Nephron progenitor cell (in vitro differentiated cells): ENCODE measurements at regions not wholly inside any gene's neighbourhood (a gene's known extent, or its start where the extent isn't known, plus 50 kb on each side); places are given as distances from the start of the nearest gene placed in this dataset.

Experiments
- DNase-seq: peaks from one replicate; pipeline ENCODE4 v3.0.0; 2021
- H3K27ac Mint-ChIP-seq: 2 replicates; pipeline ENCODE4 v1.8.0; 2021; ENCODE audit warnings: mild to moderate bottlenecking, moderate library complexity, mixed read lengths
- H3K27me3 Mint-ChIP-seq: 2 replicates; pipeline ENCODE4 v1.8.0; 2021; ENCODE audit warnings: mild to moderate bottlenecking, low read depth, mixed read lengths; ENCODE audit not compliant: poor library complexity
- H3K36me3 Mint-ChIP-seq: 2 replicates; pipeline ENCODE4 v1.8.0; 2021; ENCODE audit warnings: low read depth, mixed read lengths
- H3K4me1 Mint-ChIP-seq: 2 replicates; pipeline ENCODE4 v1.8.0; 2021; ENCODE audit warnings: mixed read lengths
- H3K4me3 Mint-ChIP-seq: 2 replicates; pipeline ENCODE4 v1.8.0; 2021; ENCODE audit warnings: mild to moderate bottlenecking, moderate library complexity, mixed read lengths
- H3K9me3 Mint-ChIP-seq: 2 replicates; pipeline ENCODE4 v1.8.0; 2021; ENCODE audit warnings: mild to moderate bottlenecking, moderate library complexity, mixed read lengths
- TF ChIP-seq, protein P1 (sequence below): fragments of 200-600 bp; sonication (generic); IDR thresholded peaks from 2 replicates; pipeline ENCODE4 v1.5.0; 2021; ENCODE audit warnings: antibody characterized with exemption

DNA sequence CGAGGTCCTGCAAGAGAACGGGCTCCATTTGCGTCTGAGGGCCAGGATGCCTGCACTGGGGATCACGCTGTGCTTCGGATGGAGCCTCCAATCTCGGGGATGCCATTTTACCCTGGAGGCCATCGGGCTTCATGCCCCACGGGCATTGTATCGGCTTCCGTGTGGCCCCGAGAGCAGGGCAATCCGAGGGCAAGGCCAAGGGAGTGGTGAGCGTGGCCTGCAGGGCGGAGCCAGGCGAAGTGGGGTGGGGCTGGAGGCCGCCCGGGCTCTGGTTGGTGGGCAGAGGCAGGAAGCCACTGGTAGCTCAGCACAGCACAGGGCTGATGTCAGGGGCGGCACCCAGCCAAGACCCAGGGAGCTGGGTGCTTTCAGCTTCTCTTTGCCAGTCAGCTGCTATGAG, 57.5 kb upstream of the BHLHE23 start:
- H3K27ac Mint-ChIP-seq = no peak overlapping the region
- no peaks in the 10 kb centered on the region for H3K4me1 Mint-ChIP-seq
- peaks cover 55% of the 10 kb centered on the region for H3K27me3 Mint-ChIP-seq
- TF ChIP-seq, protein P1, sequence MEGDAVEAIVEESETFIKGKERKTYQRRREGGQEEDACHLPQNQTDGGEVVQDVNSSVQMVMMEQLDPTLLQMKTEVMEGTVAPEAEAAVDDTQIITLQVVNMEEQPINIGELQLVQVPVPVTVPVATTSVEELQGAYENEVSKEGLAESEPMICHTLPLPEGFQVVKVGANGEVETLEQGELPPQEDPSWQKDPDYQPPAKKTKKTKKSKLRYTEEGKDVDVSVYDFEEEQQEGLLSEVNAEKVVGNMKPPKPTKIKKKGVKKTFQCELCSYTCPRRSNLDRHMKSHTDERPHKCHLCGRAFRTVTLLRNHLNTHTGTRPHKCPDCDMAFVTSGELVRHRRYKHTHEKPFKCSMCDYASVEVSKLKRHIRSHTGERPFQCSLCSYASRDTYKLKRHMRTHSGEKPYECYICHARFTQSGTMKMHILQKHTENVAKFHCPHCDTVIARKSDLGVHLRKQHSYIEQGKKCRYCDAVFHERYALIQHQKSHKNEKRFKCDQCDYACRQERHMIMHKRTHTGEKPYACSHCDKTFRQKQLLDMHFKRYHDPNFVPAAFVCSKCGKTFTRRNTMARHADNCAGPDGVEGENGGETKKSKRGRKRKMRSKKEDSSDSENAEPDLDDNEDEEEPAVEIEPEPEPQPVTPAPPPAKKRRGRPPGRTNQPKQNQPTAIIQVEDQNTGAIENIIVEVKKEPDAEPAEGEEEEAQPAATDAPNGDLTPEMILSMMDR = no peak
- no peaks in the 10 kb centered on the region for H3K36me3 Mint-ChIP-seq
- peaks cover 12% of the 10 kb centered on the region for H3K9me3 Mint-ChIP-seq
- peak; percentile 1 for DNase-seq
- H3K4me3 Mint-ChIP-seq = no peak overlapping the region

DNA sequence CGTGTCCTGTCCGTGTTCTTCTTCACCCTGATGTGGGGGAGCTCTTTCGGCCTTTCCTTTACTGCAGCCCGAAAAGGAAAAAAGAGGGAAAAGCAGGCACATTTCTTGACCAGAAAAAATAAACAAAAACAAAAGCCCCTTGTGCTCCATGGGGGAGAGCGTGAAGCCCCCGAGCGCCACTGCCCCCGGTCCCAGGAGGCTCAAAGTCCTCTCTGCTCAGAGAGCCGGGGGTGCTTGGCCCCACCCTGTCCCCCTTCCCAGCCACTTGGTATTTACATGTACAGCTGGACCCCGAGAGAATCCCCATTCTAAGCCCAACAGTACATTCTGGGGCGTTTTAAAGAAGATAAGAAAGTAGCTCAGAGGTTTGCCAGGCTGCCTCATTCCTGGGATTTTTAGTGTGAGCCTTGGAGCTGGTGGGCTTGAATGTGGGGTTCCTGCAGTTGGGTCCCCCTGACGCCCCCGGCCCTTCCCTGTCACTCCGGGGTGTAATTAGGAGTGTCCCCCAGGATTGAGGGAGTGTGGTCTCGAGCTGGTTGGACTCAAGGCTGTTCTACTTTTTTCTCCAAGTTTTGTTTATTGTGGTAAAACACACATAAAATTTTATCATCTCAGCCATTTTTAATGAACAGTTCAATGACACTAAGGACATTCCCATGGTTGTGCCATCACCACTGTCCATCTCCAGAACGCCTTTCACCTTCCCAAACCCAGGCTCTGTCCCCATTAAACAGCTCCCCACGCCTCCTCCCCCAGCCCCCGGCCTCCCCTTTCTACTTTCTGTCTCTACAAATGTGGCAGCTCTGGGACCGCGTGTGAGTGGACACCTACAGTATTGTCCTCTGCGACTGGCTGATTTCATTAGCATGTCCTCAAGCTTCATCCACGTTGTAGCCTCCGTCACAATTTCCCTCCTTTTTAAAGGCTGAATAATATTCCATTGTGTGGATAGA, 55.7 kb upstream of the BHLHE23 start:
- Mint-ChIP-seq H3K4me1 (no peaks in the 10 kb centered on the region), H3K27me3 (peaks cover 49% of the 10 kb centered on the region), H3K9me3 (peaks cover 12% of the 10 kb centered on the region), H3K27ac (no peak overlapping the region), H3K36me3 (no peaks in the 10 kb centered on the region), H3K4me3 (no peak overlapping the region)
- no peak for DNase-seq
- TF ChIP-seq, protein P1 = no peak

DNA sequence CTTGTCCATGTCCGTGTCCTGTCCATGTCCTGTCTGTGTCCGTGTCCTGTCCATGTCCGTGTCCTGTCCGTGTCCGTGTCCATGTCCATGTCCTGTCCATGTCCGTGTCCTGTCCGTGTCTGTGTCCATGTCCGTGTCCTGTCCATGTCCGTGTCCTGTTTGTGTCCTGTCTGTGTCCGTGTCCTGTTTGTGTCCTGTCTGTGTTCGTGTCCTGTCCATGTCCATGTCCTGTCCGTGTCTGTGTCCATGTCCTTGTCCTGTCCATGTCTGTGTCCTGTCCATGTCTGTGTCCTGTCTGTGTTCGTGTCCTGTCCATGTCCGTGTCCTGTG, 55.0 kb upstream of the BHLHE23 start:
- H3K36me3 Mint-ChIP-seq = no peaks in the 10 kb centered on the region
- H3K9me3 Mint-ChIP-seq = peaks cover 12% of the 10 kb centered on the region
- no peak for DNase-seq
- no peaks in the 10 kb centered on the region for H3K4me1 Mint-ChIP-seq
- H3K27me3 Mint-ChIP-seq = peaks cover 47% of the 10 kb centered on the region
- no peak overlapping the region for H3K27ac Mint-ChIP-seq
- TF ChIP-seq, protein P1 = no peak
- no peak overlapping the region for H3K4me3 Mint-ChIP-seq

DNA sequence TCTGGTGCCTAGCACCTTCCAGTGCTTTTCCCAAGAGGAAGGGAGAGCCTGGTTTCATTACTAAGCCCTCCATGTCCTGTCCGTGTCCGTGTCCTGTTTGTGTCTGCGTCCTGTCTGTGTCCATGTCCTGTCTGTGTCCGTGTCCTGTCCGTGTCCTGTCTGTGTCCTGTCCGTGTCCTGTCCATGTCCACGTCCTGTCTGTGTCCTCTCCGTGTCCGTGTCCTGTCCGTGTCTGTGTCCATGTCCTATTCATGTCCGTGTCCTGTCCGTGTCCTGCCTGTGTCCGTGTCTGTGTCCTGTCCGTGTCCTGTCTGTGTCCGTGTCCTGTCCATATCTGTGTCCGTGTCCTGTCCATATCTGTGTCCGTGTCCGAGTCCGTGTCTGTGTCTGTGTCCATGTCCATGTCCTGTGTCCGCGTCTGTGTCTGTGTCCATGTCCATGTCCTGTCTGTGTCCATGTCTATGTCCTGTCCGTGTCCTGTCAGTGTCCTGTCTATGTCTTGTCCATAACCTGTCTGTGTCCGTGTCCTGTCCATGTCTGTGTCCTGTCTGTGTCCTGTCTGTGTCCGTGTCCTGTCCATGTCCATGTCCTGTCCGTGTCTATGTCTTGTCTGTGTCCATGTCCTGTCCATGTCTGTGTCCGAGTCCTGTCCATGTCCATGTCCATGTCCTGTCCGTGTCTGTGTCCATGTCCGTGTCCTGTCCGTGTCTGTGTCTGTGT, 54.4 kb upstream of the BHLHE23 start:
- H3K36me3 Mint-ChIP-seq = no peaks in the 10 kb centered on the region
- peaks cover 12% of the 10 kb centered on the region for H3K9me3 Mint-ChIP-seq
- DNase-seq = no peak
- TF ChIP-seq, protein P1 = no peak
- peaks cover 47% of the 10 kb centered on the region for H3K27me3 Mint-ChIP-seq
- no peak overlapping the region for H3K27ac Mint-ChIP-seq
- H3K4me1 Mint-ChIP-seq = no peaks in the 10 kb centered on the region
- no peak overlapping the region for H3K4me3 Mint-ChIP-seq

DNA sequence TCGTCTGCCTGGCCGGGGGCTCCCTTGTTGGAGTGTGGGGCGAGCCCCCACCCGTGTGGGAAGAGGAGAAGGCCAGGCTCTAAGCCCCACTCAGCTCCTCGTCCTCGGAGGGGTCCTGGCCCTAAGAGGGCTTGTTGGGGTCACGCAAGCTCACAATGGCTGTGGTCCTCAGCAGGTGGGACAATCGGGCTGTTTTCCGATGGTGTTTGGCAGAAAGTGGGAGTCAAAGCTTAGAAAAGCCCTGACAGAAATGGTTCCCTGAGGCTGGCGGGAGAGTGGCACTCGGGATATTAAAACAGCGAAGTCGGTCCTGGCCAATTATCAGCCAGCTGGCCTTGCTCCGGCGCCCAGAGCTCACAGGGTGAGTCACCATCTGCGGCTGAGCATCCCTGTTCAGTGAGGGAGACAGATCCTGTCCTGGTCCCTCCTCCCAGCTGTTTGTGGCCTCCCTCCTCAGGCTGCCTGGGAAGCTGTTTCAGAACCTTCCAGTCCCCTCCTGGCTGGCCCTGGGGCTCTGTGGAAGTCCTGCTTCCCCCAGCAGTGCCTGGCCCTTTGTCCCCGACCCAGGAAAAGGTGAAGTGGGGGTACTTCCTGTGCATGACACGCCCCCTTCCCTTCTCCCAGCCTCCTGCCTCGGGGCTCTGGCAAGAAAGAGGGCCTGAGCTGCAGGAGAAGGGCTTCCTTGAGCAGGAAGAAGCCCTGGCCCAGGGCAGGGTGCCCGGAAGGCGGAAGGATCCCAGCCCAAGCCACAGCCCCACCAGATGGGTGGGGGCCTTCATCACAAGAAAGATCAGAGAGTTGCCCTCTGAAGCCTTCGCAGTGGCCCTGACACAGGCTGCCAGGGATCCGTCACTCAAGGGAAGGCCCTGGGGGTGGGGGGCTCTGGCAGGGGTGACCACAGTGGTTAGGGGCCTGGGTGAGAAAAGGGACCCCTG, 53.6 kb upstream of the BHLHE23 start:
- TF ChIP-seq, protein P1 = no peak
- peaks cover 40% of the 10 kb centered on the region for H3K27me3 Mint-ChIP-seq
- H3K27ac Mint-ChIP-seq = no peak overlapping the region
- no peak for DNase-seq
- H3K4me1 Mint-ChIP-seq = no peaks in the 10 kb centered on the region
- H3K4me3 Mint-ChIP-seq = no peak overlapping the region
- peaks cover 12% of the 10 kb centered on the region for H3K9me3 Mint-ChIP-seq
- no peaks in the 10 kb centered on the region for H3K36me3 Mint-ChIP-seq
